ENCODE measurements at regions not wholly inside any gene's neighbourhood (a gene's known extent, or its start where the extent isn't known, plus 50 kb on each side); places are given as distances from the start of the nearest gene placed in this dataset.
"Not testable (repeated sequence)": the region's sequence is repeated elsewhere in the genome, so short reads cannot be mapped to it uniquely, and the experiment has no call there.

GRCh38 chr3:194885766-194886165 lies 200.1 kb downstream of the FAM43A start:
- Histone ChIP-seq H3K4me3 (no peak overlapping the region), H3K27ac (no peak overlapping the region), H3K36me3 (no peaks in the 10 kb centered on the region), H3K27me3 (no peaks in the 10 kb centered on the region), H3K4me1 (peaks cover 0 to 7% of the 10 kb centered on the region in 2 donors), H3K9me3 (no peaks in the 10 kb centered on the region)
- TF ChIP-seq POLR2A (IDR thresholded peaks at IDR 0.05), result no peak
- no peak for TF ChIP-seq POLR2AphosphoS5 (IDR thresholded peaks at IDR 0.05)
- no peak for TF ChIP-seq CTCF (IDR thresholded peaks at IDR 0.05)
- intact Hi-C loops (cut with DNase I; ENCODE audit: low total_unique reads), result no loop called here
- DNase-seq (ENCODE audit: low spot score in 2 of 2), result no peak

- no peak overlapping the region for H3K4me3 ChIP-seq
- intact Hi-C loops (cut with DNase I; ENCODE audit: low total_unique reads), result no loop called here
- DNase-seq (ENCODE audit: low spot score in 2 of 2), result no peak
- H3K9me3 ChIP-seq, result no peaks in the 10 kb centered on the region
- no peaks in the 10 kb centered on the region for H3K4me1 ChIP-seq
- H3K27ac ChIP-seq, result no peak overlapping the region
- no peaks in the 10 kb centered on the region for H3K36me3 ChIP-seq
- H3K27me3 ChIP-seq, result no peaks in the 10 kb centered on the region
- TF ChIP-seq CTCF (IDR thresholded peaks at IDR 0.05) (no peak), POLR2A (IDR thresholded peaks at IDR 0.05) (no peak), POLR2AphosphoS5 (IDR thresholded peaks at IDR 0.05) (no peak)
Observed at GRCh38 chr3:194886836-194887235, 201.2 kb downstream of the FAM43A start.

- H3K27me3 ChIP-seq; H3K4me3 ChIP-seq; H3K9me3 ChIP-seq; DNase-seq (ENCODE audit: low spot score in 2 of 2); intact Hi-C loops (cut with DNase I; ENCODE audit: low total_unique reads); H3K27ac ChIP-seq; H3K4me1 ChIP-seq; H3K36me3 ChIP-seq: not testable (repeated sequence)
Observed at GRCh38 chr3:194888062-194888461, 202.4 kb downstream of the FAM43A start.

- H3K4me1 ChIP-seq, result no peaks in the 10 kb centered on the region
- H3K36me3 ChIP-seq, result no peaks in the 10 kb centered on the region
- TF ChIP-seq CTCF (IDR thresholded peaks at IDR 0.05) (no peak), POLR2AphosphoS5 (IDR thresholded peaks at IDR 0.05) (no peak), POLR2A (IDR thresholded peaks at IDR 0.05) (no peak)
- intact Hi-C loops (cut with DNase I; ENCODE audit: low total_unique reads), result no loop called here
- no peak overlapping the region for H3K27ac ChIP-seq
- no peak for DNase-seq (ENCODE audit: low spot score in 2 of 2)
- no peaks in the 10 kb centered on the region for H3K9me3 ChIP-seq
- no peak overlapping the region for H3K4me3 ChIP-seq
- H3K27me3 ChIP-seq, result no peaks in the 10 kb centered on the region
Observed at GRCh38 chr3:194888916-194889315, 203.2 kb downstream of the FAM43A start.

GRCh38 chr3:194890091-194890490 lies 204.4 kb downstream of the FAM43A start:
- H3K9me3 ChIP-seq, result peaks cover 0 to 5% of the 10 kb centered on the region in 2 donors
- no peak overlapping the region for H3K4me3 ChIP-seq
- H3K4me1 ChIP-seq, result no peaks in the 10 kb centered on the region
- H3K27ac ChIP-seq, result no peak overlapping the region
- TF ChIP-seq POLR2A (IDR thresholded peaks at IDR 0.05), result no peak
- TF ChIP-seq CTCF (IDR thresholded peaks at IDR 0.05), result no peak
- no peak for TF ChIP-seq POLR2AphosphoS5 (IDR thresholded peaks at IDR 0.05)
- no peaks in the 10 kb centered on the region for H3K36me3 ChIP-seq
- H3K27me3 ChIP-seq, result no peaks in the 10 kb centered on the region
- intact Hi-C loops (cut with DNase I; ENCODE audit: low total_unique reads), result no loop called here
- no peak for DNase-seq (ENCODE audit: low spot score in 2 of 2)
